ACC112 (cell line): ENCODE measurements at regions not wholly inside any gene's neighbourhood (a gene's known extent, or its start where the extent isn't known, plus 50 kb on each side); places are given as distances from the start of the nearest gene placed in this dataset.
A peak's percentile ranks its signal among the peaks of the same experiment; 100 is the strongest.
"Not testable (repeated sequence)": the region's sequence is repeated elsewhere in the genome, so short reads cannot be mapped to it uniquely, and the experiment has no call there.

ENCODE experiments used
- H2AFZ ChIP-seq: fragments of 200-600 bp; sonication (generic); one replicate; pipeline ENCODE4 v1.6.0; 2017; ENCODE audit warnings: antibody characterized with exemption, low read length; ENCODE audit not compliant: unreplicated experiment
- H3K27ac ChIP-seq: fragments of 200-600 bp; sonication (generic); 2 replicates; pipeline ENCODE4 v1.5.1; 2014; ENCODE audit warnings: low read depth, mild to moderate bottlenecking, antibody characterized with exemption, low read length, moderate library complexity
- H3K27me3 ChIP-seq: fragments of 200-600 bp; sonication (generic); 2 replicates; pipeline ENCODE4 v1.6.1; 2014; ENCODE audit warnings: mild to moderate bottlenecking, antibody characterized with exemption, low read length, moderate library complexity, mixed read lengths; ENCODE audit not compliant: insufficient read depth
- H3K36me3 ChIP-seq: fragments of 200-600 bp; sonication (generic); 2 replicates; pipeline ENCODE4 v1.6.1; 2016; ENCODE audit warnings: mild to moderate bottlenecking, antibody characterized with exemption, low read length, moderate library complexity, mixed read lengths; ENCODE audit not compliant: insufficient read depth
- H3K4me1 ChIP-seq: fragments of 200-600 bp; sonication (generic); one replicate; pipeline ENCODE4 v1.6.1; 2016; ENCODE audit warnings: low read length, mixed read lengths; ENCODE audit not compliant: insufficient read depth, unreplicated experiment, control insufficient read depth
- H3K4me3 ChIP-seq: fragments of 200-600 bp; sonication (generic); 2 replicates; pipeline ENCODE4 v1.5.1; 2014; ENCODE audit warnings: mild to moderate bottlenecking, low read depth, low read length
- H3K79me2 ChIP-seq: fragments of 200-600 bp; sonication (generic); one replicate; pipeline ENCODE4 v1.6.0; 2016; ENCODE audit warnings: low read length; ENCODE audit not compliant: control insufficient read depth, unreplicated experiment, insufficient read depth

GRCh38 chr12:118534003-118534402 lies 157.6 kb downstream of the SUDS3 start:
- Histone ChIP-seq H2AFZ (no peak overlapping the region), H3K27ac (no peak overlapping the region), H3K27me3 (no peaks in the 10 kb centered on the region; the same call in 1 of the 2 replicates), H3K4me1 (no peaks in the 10 kb centered on the region), H3K79me2 (no peaks in the 10 kb centered on the region), H3K4me3 (no peak overlapping the region), H3K36me3 (no peaks in the 10 kb centered on the region)

GRCh38 chr12:118536306-118536906 lies 160.1 kb downstream of the SUDS3 start:
- H3K36me3 ChIP-seq = no peaks in the 10 kb centered on the region
- H3K4me1 ChIP-seq = no peaks in the 10 kb centered on the region
- H2AFZ ChIP-seq = no peak overlapping the region
- H3K27ac ChIP-seq = no peak overlapping the region
- H3K4me3 ChIP-seq = no peak overlapping the region
- no peaks in the 10 kb centered on the region; the same call in 1 of the 2 replicates for H3K27me3 ChIP-seq
- H3K79me2 ChIP-seq = no peaks in the 10 kb centered on the region

GRCh38 chr12:118537481-118537917 lies 161.1 kb downstream of the SUDS3 start:
- Histone ChIP-seq H3K27me3 (no peaks in the 10 kb centered on the region; the same call in 1 of the 2 replicates), H3K27ac (no peak overlapping the region), H2AFZ (no peak overlapping the region), H3K79me2 (no peaks in the 10 kb centered on the region), H3K36me3 (no peaks in the 10 kb centered on the region), H3K4me1 (no peaks in the 10 kb centered on the region), H3K4me3 (no peak overlapping the region)

- H3K79me2 ChIP-seq = no peaks in the 10 kb centered on the region
- H2AFZ ChIP-seq = no peak overlapping the region
- no peaks in the 10 kb centered on the region for H3K36me3 ChIP-seq
- no peak overlapping the region for H3K4me3 ChIP-seq
- no peaks in the 10 kb centered on the region for H3K27me3 ChIP-seq
- peaks cover 4% of the 10 kb centered on the region for H3K4me1 ChIP-seq
- H3K27ac ChIP-seq = no peak overlapping the region
These were observed 164.7 kb downstream of the SUDS3 start for GRCh38 chr12:118541071-118541470.

DNA sequence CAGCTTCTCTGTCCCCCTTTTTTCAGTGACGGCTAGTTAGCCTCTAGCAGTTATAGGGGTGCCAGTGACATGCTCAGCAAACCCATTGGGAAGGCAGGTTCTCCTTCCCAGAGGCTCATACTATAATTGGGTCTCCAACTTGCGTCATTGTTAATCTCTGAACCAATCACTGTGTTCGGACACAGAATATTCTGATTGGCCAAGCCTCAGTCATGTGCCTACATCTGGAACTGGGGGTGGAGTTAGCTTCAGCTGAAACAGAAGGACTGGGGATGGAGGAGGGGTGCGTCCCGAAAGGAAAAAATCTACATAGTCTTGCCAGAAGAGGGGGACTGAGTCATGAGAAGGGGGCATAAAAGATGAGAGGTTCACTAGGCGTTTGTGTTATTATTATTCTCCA lies 165.6 kb downstream of the SUDS3 start:
- H3K4me1 ChIP-seq = peaks cover 4% of the 10 kb centered on the region
- H3K27me3 ChIP-seq = no peaks in the 10 kb centered on the region

DNA sequence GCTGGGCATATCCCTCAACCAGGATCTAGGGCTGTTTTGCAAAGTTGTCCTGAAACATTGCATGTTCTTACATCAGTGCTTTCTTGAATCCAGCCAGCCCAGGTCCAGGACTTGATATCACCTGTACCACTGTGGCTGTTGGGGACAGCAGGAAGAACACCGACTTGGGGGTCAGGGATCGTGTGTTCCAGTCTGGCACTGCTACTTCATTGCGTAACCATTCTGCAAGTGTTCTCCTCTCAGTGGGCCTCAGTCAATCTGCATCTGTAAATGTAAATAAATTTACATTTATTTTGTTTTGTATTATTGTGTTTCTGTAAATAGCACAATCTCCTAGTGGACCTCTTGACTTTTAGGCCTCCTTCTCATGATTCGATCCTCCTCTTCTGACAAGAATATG lies 167.3 kb downstream of the SUDS3 start:
- Histone ChIP-seq H2AFZ (no peak overlapping the region), H3K79me2 (no peaks in the 10 kb centered on the region), H3K4me3 (no peak overlapping the region), H3K27ac (no peak overlapping the region), H3K36me3 (no peaks in the 10 kb centered on the region), H3K27me3 (no peaks in the 10 kb centered on the region), H3K4me1 (peaks cover 4% of the 10 kb centered on the region)

More for the DNA sequence above, 165.6 kb downstream of the SUDS3 start:
- Histone ChIP-seq H3K27ac (no peak overlapping the region), H3K79me2 (no peaks in the 10 kb centered on the region), H3K36me3 (no peaks in the 10 kb centered on the region), H3K4me3 (no peak overlapping the region), H2AFZ (no peak overlapping the region)

DNA sequence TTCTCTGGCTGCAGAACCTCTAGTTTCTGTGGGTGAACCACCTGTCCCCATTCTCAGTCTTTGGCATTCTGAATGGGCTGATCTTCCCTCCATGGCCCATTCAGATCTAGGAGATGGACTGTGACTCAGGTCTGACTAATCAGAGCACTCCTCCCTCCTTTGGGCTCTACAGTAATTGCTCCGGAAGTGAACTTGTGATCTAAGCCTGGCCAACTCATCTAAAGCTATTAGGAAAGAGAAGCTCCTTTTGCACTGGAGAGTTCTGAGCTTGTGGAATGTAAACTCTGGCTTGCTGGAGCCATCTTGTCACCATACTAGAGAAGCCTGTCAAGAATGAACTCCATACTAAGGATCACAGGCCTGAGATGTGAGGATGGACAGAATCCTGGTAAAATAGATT lies 168.2 kb downstream of the SUDS3 start:
- H3K4me3 ChIP-seq = no peak overlapping the region
- H2AFZ ChIP-seq = peak overlapping the region; percentile 32
- peak overlapping the region; percentile 32; the same call in 1 of the 2 replicates for H3K27ac ChIP-seq
- no peaks in the 10 kb centered on the region for H3K36me3 ChIP-seq
- no peaks in the 10 kb centered on the region for H3K79me2 ChIP-seq
- peaks cover 4% of the 10 kb centered on the region for H3K4me1 ChIP-seq
- no peaks in the 10 kb centered on the region for H3K27me3 ChIP-seq

DNA sequence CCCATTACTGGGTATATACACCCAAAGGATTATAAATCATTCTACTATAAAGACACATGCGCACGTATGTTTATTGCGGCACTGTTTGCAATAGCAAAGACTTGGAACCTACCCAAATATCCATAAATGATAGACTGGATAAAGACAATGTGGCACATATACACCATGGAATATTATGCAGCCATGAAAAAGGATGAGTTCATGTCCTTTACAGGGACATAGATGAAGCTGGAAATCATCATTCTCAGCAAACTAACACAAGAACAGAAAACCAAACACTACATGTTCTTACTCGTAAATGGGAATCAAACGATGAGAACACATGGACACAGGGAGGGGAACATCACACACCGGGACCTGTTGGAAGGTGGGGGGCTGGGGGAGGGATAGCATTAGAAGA lies 171.3 kb downstream of the SUDS3 start:
- H3K27me3 ChIP-seq, H3K27ac ChIP-seq, H3K36me3 ChIP-seq, H3K4me1 ChIP-seq, H3K79me2 ChIP-seq, H2AFZ ChIP-seq, H3K4me3 ChIP-seq: not testable (repeated sequence)

- peaks cover 4% of the 10 kb centered on the region for H3K4me1 ChIP-seq
- no peaks in the 10 kb centered on the region for H3K79me2 ChIP-seq
- no peaks in the 10 kb centered on the region for H3K36me3 ChIP-seq
- H3K27ac ChIP-seq = no peak overlapping the region
- H3K27me3 ChIP-seq = no peaks in the 10 kb centered on the region
- no peak overlapping the region for H2AFZ ChIP-seq
- H3K4me3 ChIP-seq = no peak overlapping the region
These were observed 172.6 kb downstream of the SUDS3 start for GRCh38 chr12:118548887-118549509.

- no peak overlapping the region for H3K4me3 ChIP-seq
- H3K36me3 ChIP-seq = no peaks in the 10 kb centered on the region
- peaks cover 4% of the 10 kb centered on the region for H3K4me1 ChIP-seq
- H3K79me2 ChIP-seq = no peaks in the 10 kb centered on the region
- H2AFZ ChIP-seq = no peak overlapping the region
- no peaks in the 10 kb centered on the region for H3K27me3 ChIP-seq
- no peak overlapping the region for H3K27ac ChIP-seq
These were observed 173.2 kb downstream of the SUDS3 start for GRCh38 chr12:118549510-118549980.

DNA sequence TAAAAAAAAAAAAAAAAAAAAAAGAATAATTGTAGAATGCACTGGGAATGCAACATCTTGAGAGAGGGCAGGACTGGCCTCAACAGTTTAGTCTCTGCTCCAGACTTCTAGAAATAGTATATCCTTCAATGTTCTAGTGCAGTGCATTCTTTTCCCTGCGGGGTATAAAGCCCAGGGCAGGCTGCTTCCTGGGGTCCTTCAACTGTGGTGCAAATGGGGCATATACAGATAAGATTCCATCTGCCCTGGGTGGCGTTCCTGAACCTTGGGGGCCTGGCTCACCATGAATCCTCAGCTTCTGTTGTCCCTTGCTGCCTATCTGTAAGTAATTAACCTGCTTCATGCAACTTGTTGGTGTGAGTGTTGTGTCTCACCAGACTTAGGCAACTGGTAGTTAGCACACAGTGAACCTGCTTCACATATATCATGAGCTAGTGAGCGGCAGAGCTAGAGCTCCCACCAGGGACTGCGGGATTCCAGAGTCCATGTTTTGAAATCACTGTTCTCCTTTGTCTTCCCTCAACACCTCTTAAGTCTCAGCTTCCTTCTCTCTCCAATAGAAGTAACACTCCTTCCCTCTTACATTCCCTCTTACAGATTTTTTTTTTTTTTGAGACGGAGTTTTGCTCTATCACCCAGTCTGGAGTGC lies 177.6 kb downstream of the SUDS3 start:
- Histone ChIP-seq H2AFZ (no peak overlapping the region), H3K36me3 (no peaks in the 10 kb centered on the region), H3K79me2 (no peaks in the 10 kb centered on the region), H3K27me3 (no peaks in the 10 kb centered on the region), H3K27ac (no peak overlapping the region), H3K4me3 (no peak overlapping the region), H3K4me1 (no peaks in the 10 kb centered on the region)
